Ishikawa (cell line): ENCODE measurements at regions not wholly inside any gene's neighbourhood (a gene's known extent, or its start where the extent isn't known, plus 50 kb on each side); places are given as distances from the start of the nearest gene placed in this dataset.

Experiments used
- CEBPB ChIP-seq: IDR thresholded peaks from 2 replicates; pipeline ENCODE4 v1.6.1; 2012
- CREB1 ChIP-seq: IDR thresholded peaks from 2 replicates; pipeline ENCODE4 v1.6.1; 2012; ENCODE audit warnings: low read depth
- EGR1 ChIP-seq: IDR thresholded peaks from 2 replicates; pipeline ENCODE4 v1.6.1; 2012
- EP300 ChIP-seq: IDR thresholded peaks from 2 replicates; pipeline ENCODE4 v1.6.1; 2012; ENCODE audit warnings: borderline replicate concordance
- FOXM1 ChIP-seq: IDR thresholded peaks from 2 replicates; pipeline ENCODE4 v1.6.1; 2012; ENCODE audit warnings: low read depth, borderline replicate concordance
- MAX ChIP-seq: IDR thresholded peaks from 2 replicates; pipeline ENCODE4 v1.6.1; 2012
- NFIC ChIP-seq: IDR thresholded peaks from 2 replicates; pipeline ENCODE4 v1.6.1; 2012
- RAD21 ChIP-seq: IDR thresholded peaks from 2 replicates; pipeline ENCODE4 v1.6.1; 2012; ENCODE audit warnings: low read depth
- REST ChIP-seq: IDR thresholded peaks from 2 replicates; pipeline ENCODE4 v1.6.1; 2012; ENCODE audit warnings: low read depth, mild to moderate bottlenecking
- TAF1 ChIP-seq: IDR thresholded peaks from 2 replicates; pipeline ENCODE4 v1.6.1; 2012; ENCODE audit warnings: low read depth, mild to moderate bottlenecking
- TCF12 ChIP-seq: IDR thresholded peaks from 2 replicates; pipeline ENCODE4 v1.6.1; 2012; ENCODE audit warnings: low read depth
- USF1 ChIP-seq: IDR thresholded peaks from 2 replicates; pipeline ENCODE4 v1.6.1; 2012
- YY1 ChIP-seq: IDR thresholded peaks from 2 replicates; pipeline ENCODE4 v1.6.1; 2012; ENCODE audit warnings: low read depth
- ZBTB7A ChIP-seq: IDR thresholded peaks from 2 replicates; pipeline ENCODE4 v1.6.1; 2012; ENCODE audit warnings: low read depth

- TF ChIP-seq YY1 (no peak), ZBTB7A (no peak), MAX (no peak), EP300 (no peak), RAD21 (no peak), CEBPB (no peak), TAF1 (no peak), EGR1 (no peak), FOXM1 (no peak), USF1 (no peak), TCF12 (no peak), REST (no peak), NFIC (no peak), CREB1 (no peak)
These were observed 257.8 kb upstream of the LUZP2 start for GRCh38 chr11:24238771-24239645.
